HG03457 (cell line): ENCODE measurements at regions not wholly inside any gene's neighbourhood (a gene's known extent, or its start where the extent isn't known, plus 50 kb on each side); places are given as distances from the start of the nearest gene placed in this dataset.

Source experiments
- ATAC-seq: cut with Tn5 transposase; IDR thresholded peaks from one replicate; pipeline ENCODE4 v1.9.1; 2021; ENCODE audit warnings: moderate number of reproducible peaks; ENCODE audit not compliant: unreplicated experiment

DNA sequence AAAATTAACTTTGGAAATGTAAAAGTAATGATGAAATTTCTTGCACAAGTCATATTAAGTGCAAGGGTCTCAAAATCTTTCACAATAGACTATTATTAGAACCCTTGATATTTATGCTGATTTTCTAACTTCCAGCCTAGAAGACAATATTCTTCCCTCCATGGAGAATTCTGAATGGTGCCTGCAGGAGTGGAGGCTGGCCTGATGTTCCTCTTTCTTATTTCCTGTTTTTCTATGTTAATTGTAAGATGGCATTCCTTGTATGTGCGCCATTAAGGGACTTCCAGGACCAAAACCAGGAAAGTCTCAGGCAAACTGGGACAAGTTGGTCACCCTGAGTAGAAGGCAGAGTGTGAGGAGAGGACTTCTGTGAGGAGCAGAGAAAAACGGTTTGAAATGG lies 294.9 kb downstream of the DLEU7 start:
- no peak for ATAC-seq

GRCh38 chr13:50549221-50549942 lies 294.1 kb downstream of the DLEU7 start:
- ATAC-seq: no peak

DNA sequence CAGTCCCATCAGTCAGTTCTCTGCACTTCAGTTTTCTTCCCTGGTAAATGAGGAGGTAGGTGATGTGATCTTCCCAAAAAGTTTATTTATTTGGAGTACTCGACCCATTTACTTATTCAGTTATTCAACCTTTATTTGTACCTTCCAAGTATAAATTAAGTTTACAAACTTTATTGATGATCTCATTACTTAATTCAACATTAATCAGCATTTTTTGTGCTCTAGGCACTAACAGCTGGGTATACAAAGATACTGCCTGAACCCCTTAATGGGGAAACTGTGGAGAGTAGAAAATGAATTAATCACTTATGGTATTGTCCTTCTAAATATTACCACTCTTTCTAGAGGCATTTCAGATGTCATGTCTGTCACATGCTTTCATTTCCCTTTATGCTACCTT lies 293.3 kb downstream of the DLEU7 start:
- ATAC-seq: no peak

DNA sequence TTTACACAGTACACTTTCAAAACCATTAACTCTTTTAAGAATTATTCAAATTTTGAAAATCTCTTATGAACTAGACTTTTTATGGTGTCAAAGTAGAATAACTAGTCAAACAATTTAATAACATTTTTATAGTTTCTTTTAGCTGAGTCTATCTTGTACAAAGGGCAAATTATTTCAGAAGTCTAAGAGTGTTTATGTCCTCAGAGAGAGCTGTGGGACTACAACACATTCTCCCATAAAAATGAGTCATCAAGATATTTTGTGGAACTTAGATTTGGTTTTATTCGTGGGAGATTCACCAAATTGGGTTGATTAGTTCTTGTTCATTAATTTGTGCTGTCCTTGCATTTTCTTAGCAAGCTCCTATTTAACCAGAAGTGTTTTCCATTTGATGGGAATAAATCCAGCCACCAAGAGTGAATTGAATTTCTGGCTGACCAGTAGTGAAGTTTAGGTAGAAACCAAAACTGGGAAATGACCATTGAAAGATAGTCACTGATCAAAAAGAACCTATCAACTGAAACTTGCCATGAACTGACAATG lies 291.0 kb downstream of the DLEU7 start:
- ATAC-seq: no peak

GRCh38 chr13:50561739-50562138 lies 281.8 kb downstream of the DLEU7 start:
- ATAC-seq: no peak

GRCh38 chr13:50566646-50567045 lies 276.8 kb downstream of the DLEU7 start:
- ATAC-seq: no peak

- ATAC-seq: no peak
Measured at GRCh38 chr13:50572129-50572528, 271.4 kb downstream of the DLEU7 start.

GRCh38 chr13:50573066-50573465 lies 270.4 kb downstream of the DLEU7 start:
- ATAC-seq: no peak

DNA sequence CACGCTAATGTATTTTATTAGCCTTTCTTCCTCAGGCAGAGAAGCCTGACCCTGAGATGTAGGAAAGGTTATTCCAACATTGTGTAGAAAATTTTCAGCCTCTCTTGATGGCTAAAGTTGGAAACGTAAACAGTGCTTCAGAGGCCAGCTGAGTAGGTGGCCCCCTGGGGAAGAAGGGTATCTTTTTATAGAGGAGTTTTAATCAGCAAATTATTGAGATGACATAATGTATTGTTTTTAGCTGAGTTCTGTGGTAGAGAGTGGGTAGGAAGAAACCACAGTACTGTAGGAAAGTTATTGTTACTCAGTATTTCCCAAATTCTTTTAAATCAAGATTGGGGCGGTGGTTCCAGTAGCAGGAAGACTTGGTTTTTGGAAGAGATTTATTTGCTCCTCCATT lies 268.8 kb downstream of the DLEU7 start:
- no peak for ATAC-seq

- no peak for ATAC-seq
Measured at GRCh38 chr13:50575138-50575537, 268.4 kb downstream of the DLEU7 start.

- ATAC-seq: no peak
Measured at GRCh38 chr13:50576156-50576555, 267.3 kb downstream of the DLEU7 start.

GRCh38 chr13:50577806-50578205 lies 265.7 kb downstream of the DLEU7 start:
- ATAC-seq: no peak

DNA sequence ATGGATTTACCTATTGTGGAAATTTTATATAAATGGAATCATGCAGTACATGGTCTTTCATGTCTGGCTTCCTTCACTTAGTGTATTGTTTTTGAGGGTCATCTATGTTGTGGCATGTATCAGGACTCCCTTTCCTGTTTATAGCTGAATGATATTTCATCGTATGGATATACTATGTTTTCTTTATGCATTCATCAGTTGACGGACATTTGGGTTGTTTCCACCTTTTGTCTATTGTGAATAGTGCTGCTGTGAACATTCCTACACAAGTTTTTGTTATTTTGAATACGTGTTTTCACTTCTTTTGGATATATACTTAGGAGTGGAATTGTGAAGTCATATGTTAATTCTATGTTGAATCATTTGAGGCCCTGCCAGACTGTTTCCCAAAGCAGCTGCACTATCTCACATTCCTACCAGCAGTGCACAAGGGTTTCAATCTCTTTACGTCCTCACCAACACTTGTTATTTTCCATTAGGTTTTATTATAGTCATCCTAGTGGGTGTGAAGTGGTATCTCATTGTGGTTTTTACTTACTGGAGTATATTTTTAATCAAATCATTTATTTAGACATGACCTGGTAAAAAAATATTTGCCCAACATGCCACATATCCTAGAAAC lies 262.7 kb downstream of the DLEU7 start:
- no peak for ATAC-seq

DNA sequence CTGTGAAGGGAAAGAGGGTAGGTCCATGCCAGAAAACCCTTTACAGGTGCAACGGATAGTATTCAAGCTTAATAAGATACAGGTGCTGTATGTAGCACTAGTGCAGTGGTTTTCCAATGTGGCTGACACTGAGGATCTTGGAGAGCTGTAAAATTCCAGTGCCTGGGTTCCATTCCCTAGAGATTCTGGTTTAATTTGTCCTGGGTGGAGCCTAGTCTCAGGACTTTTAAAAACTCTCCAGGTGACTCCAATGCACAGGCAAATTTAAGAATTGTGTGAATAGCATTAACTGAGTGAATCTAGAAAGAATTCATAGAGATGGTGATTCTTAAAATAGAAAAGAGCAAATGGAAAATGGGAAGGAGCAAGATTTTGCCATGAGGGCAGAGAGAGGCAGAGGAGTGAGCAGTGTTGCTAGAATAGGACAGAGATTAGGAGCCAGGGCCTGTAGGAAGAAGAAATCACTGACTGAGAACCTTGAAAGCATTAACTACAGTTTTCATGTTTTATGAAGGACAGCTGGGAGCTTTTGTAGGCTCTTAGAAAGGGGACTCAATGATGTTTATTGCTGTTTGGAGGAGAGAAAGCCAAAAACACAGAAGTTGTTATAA lies 261.8 kb downstream of the DLEU7 start:
- no peak for ATAC-seq

- ATAC-seq: no peak
Measured at GRCh38 chr13:50584856-50585580, 258.5 kb downstream of the DLEU7 start.

- ATAC-seq: no peak
Measured at GRCh38 chr13:50585674-50586413, 257.6 kb downstream of the DLEU7 start.

DNA sequence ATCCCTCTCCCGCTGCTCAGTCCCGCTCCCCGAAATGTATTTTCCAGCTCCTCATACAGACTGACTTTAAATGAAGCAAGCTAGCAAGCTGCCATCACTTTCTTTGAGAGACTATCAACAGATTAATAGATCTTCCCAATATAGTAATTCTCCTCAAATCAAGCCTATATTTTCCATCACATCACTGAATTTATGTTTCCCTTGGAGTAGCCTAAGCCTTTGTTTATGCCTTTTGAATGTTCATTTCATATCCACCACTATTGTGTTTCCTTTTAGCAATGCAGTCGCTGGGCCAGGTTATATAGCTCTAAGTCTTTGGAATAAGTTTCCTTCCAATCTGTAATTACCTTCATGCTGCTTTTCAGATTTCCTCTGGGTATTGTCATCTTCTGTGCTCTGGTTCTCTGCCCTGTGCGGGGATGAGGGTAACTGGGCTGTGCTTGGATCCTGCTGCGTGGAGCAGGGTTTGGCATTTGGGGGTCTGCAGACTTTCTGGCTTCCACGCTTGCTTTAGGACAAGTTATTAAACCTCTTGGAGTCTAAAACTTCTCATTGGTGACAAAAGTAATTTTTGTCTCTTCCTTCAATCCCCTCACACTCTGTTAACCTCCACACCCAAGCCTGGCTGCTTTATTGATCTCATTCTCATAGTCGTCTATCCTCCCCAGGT lies 256.9 kb downstream of the DLEU7 start:
- no peak for ATAC-seq

GRCh38 chr13:50587115-50587514 lies 256.4 kb downstream of the DLEU7 start:
- no peak for ATAC-seq

DNA sequence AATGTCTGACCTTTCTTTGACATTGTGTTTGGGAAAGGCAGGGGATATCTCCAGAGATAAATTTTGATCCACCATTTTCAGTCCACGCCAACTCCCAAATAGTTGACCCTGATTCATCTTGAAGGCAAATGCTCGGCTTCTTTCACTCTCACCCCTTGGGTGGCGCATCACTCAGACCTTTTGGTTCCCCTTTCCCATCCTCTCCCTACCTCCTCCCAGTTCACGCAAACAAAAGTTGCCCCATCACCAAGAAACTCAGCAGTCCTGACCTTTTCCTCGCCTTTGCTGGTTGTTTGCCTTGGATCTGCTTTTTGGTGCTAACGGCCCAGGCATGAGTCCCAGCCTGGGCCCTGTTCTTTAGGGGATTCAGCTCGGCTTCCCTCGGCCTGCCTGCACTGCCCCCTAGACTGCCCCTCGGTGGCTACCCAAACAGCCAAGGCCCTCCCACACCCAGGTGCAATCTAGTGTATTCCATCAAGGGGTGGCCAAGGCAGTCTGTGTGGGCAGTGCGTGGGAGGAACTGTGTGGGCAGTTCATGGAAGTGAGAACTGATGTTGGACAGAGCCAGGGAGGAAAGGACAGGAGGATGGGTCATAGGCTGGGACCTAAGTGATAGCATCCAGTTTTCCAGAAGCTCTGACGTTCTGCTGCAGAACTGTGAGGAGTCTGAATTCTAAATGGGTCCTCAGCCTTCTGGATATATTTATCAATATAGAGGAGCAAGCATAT lies 255.7 kb downstream of the DLEU7 start:
- ATAC-seq: no peak
